ENCODE measurements at regions not wholly inside any gene's neighbourhood (a gene's known extent, or its start where the extent isn't known, plus 50 kb on each side); places are given as distances from the start of the nearest gene placed in this dataset.
"Not testable (repeated sequence)": the region's sequence is repeated elsewhere in the genome, so short reads cannot be mapped to it uniquely, and the experiment has no call there.

DNA sequence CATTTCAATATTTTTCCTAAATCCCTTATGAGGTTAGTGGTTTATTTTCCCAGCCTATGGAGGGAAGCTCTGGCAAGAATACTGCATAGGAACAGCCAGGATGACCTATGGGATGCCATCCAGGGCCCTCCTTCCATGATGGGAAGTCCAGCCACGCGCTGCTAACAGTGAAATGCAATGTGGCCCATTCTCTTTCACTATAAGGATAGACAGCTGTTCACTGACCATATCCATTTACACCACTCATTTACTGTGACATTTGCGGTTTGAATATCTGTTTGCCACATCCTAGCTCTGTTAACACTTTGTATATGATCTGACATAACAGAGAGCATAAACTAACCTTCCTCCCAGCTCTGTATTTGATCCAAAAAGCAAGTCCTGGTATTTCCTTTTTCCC lies 471.7 kb downstream of the CBLN4 start:
- CTCF ChIA-PET, result no interaction called here
- POLR2A ChIA-PET, result no interaction called here
- DNase-seq (ENCODE audit: extremely low spot score), result no peak
- TF ChIP-seq NFRKB (IDR thresholded peaks at IDR 0.05) (no peak), HDGF (IDR thresholded peaks at IDR 0.05; ENCODE audit: borderline replicate concordance) (no peak), FOXA1 (IDR thresholded peaks at IDR 0.05) (no peak), ARNT (IDR thresholded peaks at IDR 0.05) (no peak)
- TF ChIP-seq, protein P1, sequence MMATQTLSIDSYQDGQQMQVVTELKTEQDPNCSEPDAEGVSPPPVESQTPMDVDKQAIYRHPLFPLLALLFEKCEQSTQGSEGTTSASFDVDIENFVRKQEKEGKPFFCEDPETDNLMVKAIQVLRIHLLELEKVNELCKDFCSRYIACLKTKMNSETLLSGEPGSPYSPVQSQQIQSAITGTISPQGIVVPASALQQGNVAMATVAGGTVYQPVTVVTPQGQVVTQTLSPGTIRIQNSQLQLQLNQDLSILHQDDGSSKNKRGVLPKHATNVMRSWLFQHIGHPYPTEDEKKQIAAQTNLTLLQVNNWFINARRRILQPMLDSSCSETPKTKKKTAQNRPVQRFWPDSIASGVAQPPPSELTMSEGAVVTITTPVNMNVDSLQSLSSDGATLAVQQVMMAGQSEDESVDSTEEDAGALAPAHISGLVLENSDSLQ (IDR thresholded peaks at IDR 0.05), result no peak

DNA sequence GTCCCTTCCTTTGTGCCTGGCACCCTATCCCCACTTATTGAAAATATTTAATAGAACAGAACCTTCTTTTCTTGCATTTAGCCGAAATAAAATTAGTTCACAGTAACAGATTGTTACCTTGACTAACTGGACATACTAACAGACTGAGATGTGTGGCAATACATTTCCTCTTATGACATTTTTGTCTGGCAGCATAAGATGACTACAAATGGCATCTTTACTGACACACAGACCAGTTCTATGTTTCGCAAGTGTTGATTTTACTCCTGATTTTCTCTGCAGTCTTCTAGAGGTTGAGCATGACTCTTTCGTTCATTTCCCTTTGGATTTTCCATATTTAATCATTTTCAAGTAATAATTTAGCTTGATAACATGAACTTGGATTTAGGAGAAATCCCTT lies 474.6 kb downstream of the CBLN4 start:
- no peak for DNase-seq (ENCODE audit: extremely low spot score)
- TF ChIP-seq TARDBP (IDR thresholded peaks at IDR 0.05) (no peak), FOXK2 (IDR thresholded peaks at IDR 0.05) (no peak), BHLHE40 (IDR thresholded peaks at IDR 0.05; ENCODE audit: borderline replicate concordance) (no peak), LEF1 (IDR thresholded peaks at IDR 0.05; ENCODE audit: borderline replicate concordance) (no peak), CTBP1 (IDR thresholded peaks at IDR 0.05; ENCODE audit: borderline replicate concordance) (no peak), ELF4 (IDR thresholded peaks at IDR 0.05) (no peak), NFRKB (IDR thresholded peaks at IDR 0.05) (no peak), HDGF (IDR thresholded peaks at IDR 0.05; ENCODE audit: borderline replicate concordance) (no peak), FOXA1 (IDR thresholded peaks at IDR 0.05) (no peak), ZNF384 (IDR thresholded peaks at IDR 0.05) (no peak), L3MBTL2 (conservative IDR thresholded peaks at IDR 0.05) (no peak), SUZ12 (IDR thresholded peaks at IDR 0.05) (no peak), FOXM1 (IDR thresholded peaks at IDR 0.05; ENCODE audit: borderline replicate concordance) (no peak), ARNT (IDR thresholded peaks at IDR 0.05) (no peak)
- TF ChIP-seq, protein P1 (IDR thresholded peaks at IDR 0.05), result no peak
- ChIA-PET CTCF (no interaction called here), POLR2A (no interaction called here)

DNA sequence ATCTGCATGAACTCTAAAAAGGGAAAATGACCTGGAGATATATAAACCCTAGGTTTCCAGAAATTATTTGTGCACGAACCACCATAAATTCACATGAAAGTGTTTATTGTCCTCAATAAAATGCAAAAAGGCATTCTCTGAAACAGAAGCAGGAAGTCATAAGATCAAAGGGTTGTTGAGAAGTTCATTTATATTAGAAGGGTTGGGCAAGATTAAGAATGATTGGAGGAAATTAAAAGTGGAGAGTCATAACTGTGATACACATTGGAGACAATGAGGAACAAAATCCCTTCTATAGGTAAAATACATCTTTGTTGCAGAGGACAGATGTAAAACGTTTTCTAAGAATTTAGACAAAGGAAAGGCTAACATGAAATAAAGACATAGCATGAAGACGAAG lies 476.8 kb downstream of the CBLN4 start:
- CTCF ChIA-PET, result no interaction called here
- no peak for DNase-seq (ENCODE audit: extremely low spot score)
- POLR2A ChIA-PET, result no interaction called here
- TF ChIP-seq SP1 (IDR thresholded peaks at IDR 0.05), result no peak
- TF ChIP-seq ARNT (IDR thresholded peaks at IDR 0.05), result no peak
- TF ChIP-seq HDGF (IDR thresholded peaks at IDR 0.05; ENCODE audit: borderline replicate concordance), result no peak
- TF ChIP-seq ZNF384 (IDR thresholded peaks at IDR 0.05), result no peak
- TF ChIP-seq NFRKB (IDR thresholded peaks at IDR 0.05), result no peak
- TF ChIP-seq BHLHE40 (IDR thresholded peaks at IDR 0.05; ENCODE audit: borderline replicate concordance), result no peak
- TF ChIP-seq FOXM1 (IDR thresholded peaks at IDR 0.05; ENCODE audit: borderline replicate concordance), result no peak
- TF ChIP-seq FOXK2 (IDR thresholded peaks at IDR 0.05), result no peak
- no peak for TF ChIP-seq FOXA1 (IDR thresholded peaks at IDR 0.05)
- no peak for TF ChIP-seq L3MBTL2 (conservative IDR thresholded peaks at IDR 0.05)
- no peak for TF ChIP-seq ELF4 (IDR thresholded peaks at IDR 0.05)
- TF ChIP-seq CTBP1 (IDR thresholded peaks at IDR 0.05; ENCODE audit: borderline replicate concordance), result no peak

DNA sequence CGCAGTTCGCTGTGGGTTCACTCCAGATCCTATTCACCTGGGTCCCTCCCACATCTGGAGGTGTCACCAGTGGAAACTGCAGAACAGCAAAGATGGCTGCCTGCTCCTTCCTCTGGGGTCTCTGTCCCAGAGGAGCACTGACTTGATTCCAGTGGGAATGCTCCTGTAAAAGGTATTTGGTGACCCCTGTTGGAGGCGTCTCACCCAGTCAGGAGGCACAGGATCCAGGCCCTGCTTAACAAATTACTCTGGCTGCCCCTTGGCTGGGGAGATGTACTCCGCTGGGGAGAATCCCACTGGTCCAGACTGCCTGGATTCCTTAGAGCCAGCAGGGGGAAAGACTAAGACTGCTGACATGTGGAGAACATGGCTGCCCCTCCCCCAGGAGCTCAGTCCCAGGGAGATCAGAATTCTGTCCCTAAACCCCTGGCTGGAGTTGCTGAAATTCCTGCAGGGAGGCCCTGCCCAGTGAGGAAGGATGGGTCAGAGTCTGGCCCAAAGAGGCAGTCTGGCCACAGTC lies 483.0 kb downstream of the CBLN4 start:
- TF ChIP-seq LEF1 (IDR thresholded peaks at IDR 0.05; ENCODE audit: borderline replicate concordance) (no peak), NFRKB (IDR thresholded peaks at IDR 0.05) (no peak), ELF4 (IDR thresholded peaks at IDR 0.05) (no peak), ARNT (IDR thresholded peaks at IDR 0.05) (no peak), FOXK2 (IDR thresholded peaks at IDR 0.05) (no peak), BHLHE40 (IDR thresholded peaks at IDR 0.05; ENCODE audit: borderline replicate concordance) (no peak), ZNF384 (IDR thresholded peaks at IDR 0.05) (no peak), FOXA1 (IDR thresholded peaks at IDR 0.05) (no peak), TARDBP (IDR thresholded peaks at IDR 0.05) (no peak), CTBP1 (IDR thresholded peaks at IDR 0.05; ENCODE audit: borderline replicate concordance) (no peak), FOXM1 (IDR thresholded peaks at IDR 0.05; ENCODE audit: borderline replicate concordance) (no peak), SUZ12 (IDR thresholded peaks at IDR 0.05) (no peak), HDGF (IDR thresholded peaks at IDR 0.05; ENCODE audit: borderline replicate concordance) (no peak), L3MBTL2 (conservative IDR thresholded peaks at IDR 0.05) (no peak), SP1 (IDR thresholded peaks at IDR 0.05) (no peak)
- TF ChIP-seq, protein P1 (IDR thresholded peaks at IDR 0.05), result no peak
- CTCF ChIA-PET, result no interaction called here
- POLR2A ChIA-PET, result no interaction called here
- no peak for DNase-seq (ENCODE audit: extremely low spot score)

DNA sequence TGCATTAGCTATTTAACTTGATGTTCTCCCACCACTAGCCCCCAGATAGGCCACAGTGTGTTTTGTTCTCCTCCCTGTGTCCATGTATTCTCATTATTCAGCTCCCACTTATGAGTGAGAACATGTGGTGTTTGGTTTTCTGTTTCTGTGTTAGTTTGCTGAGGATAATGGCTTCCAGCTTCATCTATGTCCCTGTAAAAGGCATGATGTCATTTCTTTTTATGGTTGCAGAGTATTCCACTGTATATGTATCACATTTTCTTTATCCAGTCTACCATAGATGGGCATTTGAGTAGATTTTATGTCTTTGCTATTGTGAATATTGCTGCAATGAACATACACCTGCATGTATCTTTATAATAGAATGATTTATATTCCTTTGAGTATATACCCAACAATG lies 487.7 kb downstream of the CBLN4 start:
- DNase-seq (ENCODE audit: extremely low spot score); CTCF ChIA-PET; POLR2A ChIA-PET: not testable (repeated sequence)

DNA sequence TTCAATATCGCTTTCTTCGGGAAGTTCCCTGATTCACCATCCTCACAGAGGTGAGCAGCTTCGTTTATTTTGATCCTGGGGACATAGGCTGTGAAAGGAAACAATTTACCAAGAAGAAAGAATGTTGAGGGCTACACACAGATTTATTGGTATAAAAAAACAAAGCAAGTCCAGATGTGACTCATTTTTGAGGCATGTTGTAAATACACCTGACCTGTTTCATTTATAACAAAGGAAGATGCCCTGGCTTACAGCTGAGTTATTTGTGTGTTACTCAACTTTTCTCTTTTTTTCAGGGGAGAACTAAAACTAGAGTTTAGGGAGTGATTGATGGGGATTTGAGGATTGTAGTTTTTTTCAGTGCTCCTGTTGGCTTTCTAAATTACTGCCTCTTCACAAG lies 489.5 kb downstream of the CBLN4 start:
- POLR2A ChIA-PET, result no interaction called here
- no peak for DNase-seq (ENCODE audit: extremely low spot score)
- TF ChIP-seq TARDBP (IDR thresholded peaks at IDR 0.05) (no peak), SUZ12 (IDR thresholded peaks at IDR 0.05) (no peak), FOXK2 (IDR thresholded peaks at IDR 0.05) (no peak), ELF4 (IDR thresholded peaks at IDR 0.05) (no peak), ARNT (IDR thresholded peaks at IDR 0.05) (no peak), LEF1 (IDR thresholded peaks at IDR 0.05; ENCODE audit: borderline replicate concordance) (no peak), FOXM1 (IDR thresholded peaks at IDR 0.05; ENCODE audit: borderline replicate concordance) (no peak), BHLHE40 (IDR thresholded peaks at IDR 0.05; ENCODE audit: borderline replicate concordance) (no peak), FOXA1 (IDR thresholded peaks at IDR 0.05) (no peak), CTBP1 (IDR thresholded peaks at IDR 0.05; ENCODE audit: borderline replicate concordance) (no peak), HDGF (IDR thresholded peaks at IDR 0.05; ENCODE audit: borderline replicate concordance) (no peak), NFRKB (IDR thresholded peaks at IDR 0.05) (no peak), SP1 (IDR thresholded peaks at IDR 0.05) (no peak), L3MBTL2 (conservative IDR thresholded peaks at IDR 0.05) (no peak), ZNF384 (IDR thresholded peaks at IDR 0.05) (no peak)
- TF ChIP-seq, protein P1 (IDR thresholded peaks at IDR 0.05), result no peak
- CTCF ChIA-PET, result interaction anchor here (0.6 kb wide), 1 partner anchor 245 kb away, joined by 3 read pairs; no protein-coding TSS in a partner anchor
